SK-N-SH (cell line): ENCODE measurements at regions not wholly inside any gene's neighbourhood (a gene's known extent, or its start where the extent isn't known, plus 50 kb on each side); places are given as distances from the start of the nearest gene placed in this dataset.

Source experiments
- EZH2phosphoT487 ChIP-seq: fragments of 200-600 bp; sonication (generic); IDR thresholded peaks from 2 replicates; pipeline ENCODE4 v1.6.1; 2017; ENCODE audit warnings: low read depth, mixed run types, mild to moderate bottlenecking, antibody characterized with exemption, moderate library complexity, borderline replicate concordance
- GATA2 ChIP-seq: sonication (generic); formaldehyde crosslinking; IDR thresholded peaks from 2 replicates; pipeline ENCODE4 v1.5.0; 2020; ENCODE audit warnings: mild to moderate bottlenecking, missing genetic modification reagents
- MXI1 ChIP-seq: IDR thresholded peaks from 2 replicates; pipeline ENCODE4 v1.6.1; 2012; ENCODE audit warnings: mild to moderate bottlenecking, low read depth, low read length, improper control_type of control experiment
- POLR2AphosphoS5 ChIP-seq: IDR thresholded peaks from 2 replicates; pipeline ENCODE4 v1.6.1; 2012; ENCODE audit warnings: low read depth, low read length
- RAD21 ChIP-seq: IDR thresholded peaks from 2 replicates; pipeline ENCODE4 v1.6.1; 2012; ENCODE audit warnings: mild to moderate bottlenecking, low read length
- SIN3A ChIP-seq: IDR thresholded peaks from 2 replicates; pipeline ENCODE4 v1.6.1; 2012; ENCODE audit warnings: low read depth, mild to moderate bottlenecking, low read length, moderate library complexity, borderline replicate concordance
- TF ChIP-seq, protein P1 (sequence below): IDR thresholded peaks from 2 replicates; pipeline ENCODE4 v1.6.1; 2012; ENCODE audit warnings: mild to moderate bottlenecking, low read depth, low read length, moderate library complexity
- TF ChIP-seq, protein P2 (sequence below): IDR thresholded peaks from 2 replicates; pipeline ENCODE4 v1.4.0; 2012; ENCODE audit warnings: low read depth, borderline replicate concordance
- TF ChIP-seq, protein P3 (sequence below): fragments of 200-600 bp; sonication (generic); IDR thresholded peaks from 2 replicates; pipeline ENCODE4 v1.6.1; 2017; ENCODE audit warnings: antibody characterized with exemption, mild to moderate bottlenecking, moderate library complexity
- TF ChIP-seq, protein P4 (sequence below): fragments of 150-350 bp; IDR thresholded peaks from 2 replicates; pipeline ENCODE4 v1.6.1; 2017; ENCODE audit warnings: antibody characterized with exemption, low read length, low read depth, borderline replicate concordance

DNA sequence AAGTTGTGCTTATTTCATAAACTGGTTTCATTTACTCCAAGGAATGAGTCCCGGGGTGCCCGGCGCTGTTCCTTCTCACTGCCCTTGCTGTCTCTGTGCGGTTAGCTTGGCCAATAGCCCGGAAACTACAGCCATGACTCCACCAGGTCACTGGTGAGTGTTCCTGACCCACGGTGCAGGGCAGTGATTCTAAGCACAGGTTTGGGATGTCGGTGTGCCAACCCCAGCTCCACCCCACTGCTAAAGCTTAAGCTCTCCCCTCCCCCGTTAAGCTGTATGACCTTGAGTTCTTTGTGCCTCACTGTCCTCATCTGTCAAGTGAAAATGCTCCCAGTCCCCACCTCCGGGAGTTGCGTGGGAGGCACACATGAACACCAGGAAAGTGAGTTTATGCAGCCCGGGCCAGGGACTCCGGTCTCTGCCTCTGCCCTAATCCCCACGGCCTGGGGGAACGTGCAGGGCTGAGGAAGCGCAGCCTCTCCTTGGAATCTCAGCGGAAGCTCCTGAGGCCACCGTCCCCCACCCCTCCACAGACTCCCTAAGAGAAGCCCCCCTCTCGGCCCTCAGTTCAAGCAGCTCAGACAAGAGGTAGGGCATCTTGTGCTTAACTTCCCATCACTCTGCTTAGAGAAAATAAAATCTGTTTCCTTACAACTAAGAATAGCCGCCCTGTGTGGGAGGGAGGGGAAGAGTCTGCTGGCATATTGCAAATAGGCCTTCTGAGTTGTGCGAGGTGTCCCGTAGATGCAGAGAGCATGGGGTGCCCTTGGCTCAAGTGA is 92.0 kb upstream of the RAI14 start:
- TF ChIP-seq RAD21: no peak
- TF ChIP-seq, protein P1, sequence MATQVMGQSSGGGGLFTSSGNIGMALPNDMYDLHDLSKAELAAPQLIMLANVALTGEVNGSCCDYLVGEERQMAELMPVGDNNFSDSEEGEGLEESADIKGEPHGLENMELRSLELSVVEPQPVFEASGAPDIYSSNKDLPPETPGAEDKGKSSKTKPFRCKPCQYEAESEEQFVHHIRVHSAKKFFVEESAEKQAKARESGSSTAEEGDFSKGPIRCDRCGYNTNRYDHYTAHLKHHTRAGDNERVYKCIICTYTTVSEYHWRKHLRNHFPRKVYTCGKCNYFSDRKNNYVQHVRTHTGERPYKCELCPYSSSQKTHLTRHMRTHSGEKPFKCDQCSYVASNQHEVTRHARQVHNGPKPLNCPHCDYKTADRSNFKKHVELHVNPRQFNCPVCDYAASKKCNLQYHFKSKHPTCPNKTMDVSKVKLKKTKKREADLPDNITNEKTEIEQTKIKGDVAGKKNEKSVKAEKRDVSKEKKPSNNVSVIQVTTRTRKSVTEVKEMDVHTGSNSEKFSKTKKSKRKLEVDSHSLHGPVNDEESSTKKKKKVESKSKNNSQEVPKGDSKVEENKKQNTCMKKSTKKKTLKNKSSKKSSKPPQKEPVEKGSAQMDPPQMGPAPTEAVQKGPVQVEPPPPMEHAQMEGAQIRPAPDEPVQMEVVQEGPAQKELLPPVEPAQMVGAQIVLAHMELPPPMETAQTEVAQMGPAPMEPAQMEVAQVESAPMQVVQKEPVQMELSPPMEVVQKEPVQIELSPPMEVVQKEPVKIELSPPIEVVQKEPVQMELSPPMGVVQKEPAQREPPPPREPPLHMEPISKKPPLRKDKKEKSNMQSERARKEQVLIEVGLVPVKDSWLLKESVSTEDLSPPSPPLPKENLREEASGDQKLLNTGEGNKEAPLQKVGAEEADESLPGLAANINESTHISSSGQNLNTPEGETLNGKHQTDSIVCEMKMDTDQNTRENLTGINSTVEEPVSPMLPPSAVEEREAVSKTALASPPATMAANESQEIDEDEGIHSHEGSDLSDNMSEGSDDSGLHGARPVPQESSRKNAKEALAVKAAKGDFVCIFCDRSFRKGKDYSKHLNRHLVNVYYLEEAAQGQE: no peak
- TF ChIP-seq, protein P2, sequence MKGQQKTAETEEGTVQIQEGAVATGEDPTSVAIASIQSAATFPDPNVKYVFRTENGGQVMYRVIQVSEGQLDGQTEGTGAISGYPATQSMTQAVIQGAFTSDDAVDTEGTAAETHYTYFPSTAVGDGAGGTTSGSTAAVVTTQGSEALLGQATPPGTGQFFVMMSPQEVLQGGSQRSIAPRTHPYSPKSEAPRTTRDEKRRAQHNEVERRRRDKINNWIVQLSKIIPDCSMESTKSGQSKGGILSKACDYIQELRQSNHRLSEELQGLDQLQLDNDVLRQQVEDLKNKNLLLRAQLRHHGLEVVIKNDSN: no peak
- TF ChIP-seq, protein P3, sequence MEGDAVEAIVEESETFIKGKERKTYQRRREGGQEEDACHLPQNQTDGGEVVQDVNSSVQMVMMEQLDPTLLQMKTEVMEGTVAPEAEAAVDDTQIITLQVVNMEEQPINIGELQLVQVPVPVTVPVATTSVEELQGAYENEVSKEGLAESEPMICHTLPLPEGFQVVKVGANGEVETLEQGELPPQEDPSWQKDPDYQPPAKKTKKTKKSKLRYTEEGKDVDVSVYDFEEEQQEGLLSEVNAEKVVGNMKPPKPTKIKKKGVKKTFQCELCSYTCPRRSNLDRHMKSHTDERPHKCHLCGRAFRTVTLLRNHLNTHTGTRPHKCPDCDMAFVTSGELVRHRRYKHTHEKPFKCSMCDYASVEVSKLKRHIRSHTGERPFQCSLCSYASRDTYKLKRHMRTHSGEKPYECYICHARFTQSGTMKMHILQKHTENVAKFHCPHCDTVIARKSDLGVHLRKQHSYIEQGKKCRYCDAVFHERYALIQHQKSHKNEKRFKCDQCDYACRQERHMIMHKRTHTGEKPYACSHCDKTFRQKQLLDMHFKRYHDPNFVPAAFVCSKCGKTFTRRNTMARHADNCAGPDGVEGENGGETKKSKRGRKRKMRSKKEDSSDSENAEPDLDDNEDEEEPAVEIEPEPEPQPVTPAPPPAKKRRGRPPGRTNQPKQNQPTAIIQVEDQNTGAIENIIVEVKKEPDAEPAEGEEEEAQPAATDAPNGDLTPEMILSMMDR: no peak
- no peak for TF ChIP-seq GATA2 (CRISPR knock-in tag)
- no peak for TF ChIP-seq POLR2AphosphoS5
- TF ChIP-seq, protein P4, sequence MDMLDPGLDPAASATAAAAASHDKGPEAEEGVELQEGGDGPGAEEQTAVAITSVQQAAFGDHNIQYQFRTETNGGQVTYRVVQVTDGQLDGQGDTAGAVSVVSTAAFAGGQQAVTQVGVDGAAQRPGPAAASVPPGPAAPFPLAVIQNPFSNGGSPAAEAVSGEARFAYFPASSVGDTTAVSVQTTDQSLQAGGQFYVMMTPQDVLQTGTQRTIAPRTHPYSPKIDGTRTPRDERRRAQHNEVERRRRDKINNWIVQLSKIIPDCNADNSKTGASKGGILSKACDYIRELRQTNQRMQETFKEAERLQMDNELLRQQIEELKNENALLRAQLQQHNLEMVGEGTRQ: no peak
- no peak for TF ChIP-seq EZH2phosphoT487
- no peak for TF ChIP-seq SIN3A
- TF ChIP-seq MXI1: no peak
